HepG2 (cell line): ENCODE measurements at regions not wholly inside any gene's neighbourhood (a gene's known extent, or its start where the extent isn't known, plus 50 kb on each side); places are given as distances from the start of the nearest gene placed in this dataset.

Source experiments
- BRCA1 ChIP-seq: sonication (generic); formaldehyde crosslinking; IDR thresholded peaks from 2 replicates; pipeline ENCODE4 v1.4.0; 2020; ENCODE audit warnings: missing genetic modification reagents
- CEBPB ChIP-seq: IDR thresholded peaks from 2 replicates; pipeline ENCODE4 v1.6.1; 2011; ENCODE audit warnings: low read depth, low read length, improper control_type of control experiment, borderline replicate concordance
- KDM2A ChIP-seq: sonication (generic); formaldehyde crosslinking; IDR thresholded peaks from 2 replicates; pipeline ENCODE4 v1.4.0; 2020; ENCODE audit warnings: low read depth, missing genetic modification reagents, borderline replicate concordance
- PAX8 ChIP-seq: sonication (generic); formaldehyde crosslinking; IDR thresholded peaks from 2 replicates; pipeline ENCODE4 v1.8.0; 2022; ENCODE audit warnings: mild to moderate bottlenecking, missing genetic modification reagents, borderline replicate concordance
- ZFP37 ChIP-seq: sonication (generic); formaldehyde crosslinking; IDR thresholded peaks from 2 replicates; pipeline ENCODE4 v1.4.0; 2020; ENCODE audit warnings: missing genetic modification reagents, borderline replicate concordance
- ZNF777 ChIP-seq: sonication (generic); formaldehyde crosslinking; IDR thresholded peaks from 2 replicates; pipeline ENCODE4 v1.4.0; 2020; ENCODE audit warnings: missing genetic modification reagents
- TF ChIP-seq, protein P1 (sequence below): sonication (generic); formaldehyde crosslinking; IDR thresholded peaks from 2 replicates; pipeline ENCODE4 v1.4.0; 2020; ENCODE audit warnings: missing genetic modification reagents

DNA sequence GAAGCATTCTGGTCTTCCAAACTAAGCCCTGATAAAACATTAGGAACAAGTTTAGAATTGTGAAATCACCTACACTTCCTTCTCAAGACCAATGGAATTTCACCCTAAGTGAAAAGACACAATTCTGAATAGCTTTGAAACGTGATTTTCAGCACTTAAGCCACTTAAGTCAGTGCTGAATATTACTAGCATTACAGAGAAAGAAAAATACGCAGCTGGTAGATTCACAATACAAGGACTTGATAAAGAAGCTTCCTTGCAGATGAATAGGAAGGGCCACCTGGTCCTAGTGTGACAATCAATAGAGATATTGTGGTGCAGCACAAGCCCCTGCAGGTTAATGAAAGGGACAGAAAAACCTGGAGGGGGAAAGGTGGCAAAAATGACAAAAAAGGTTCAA lies 353.1 kb upstream of the ALCAM start:
- TF ChIP-seq PAX8 (CRISPR knock-in tag) (no peak), CEBPB (no peak), ZFP37 (CRISPR knock-in tag) (no peak), BRCA1 (CRISPR knock-in tag) (no peak), ZNF777 (CRISPR knock-in tag) (no peak), KDM2A (CRISPR knock-in tag) (no peak)
- TF ChIP-seq, protein P1, sequence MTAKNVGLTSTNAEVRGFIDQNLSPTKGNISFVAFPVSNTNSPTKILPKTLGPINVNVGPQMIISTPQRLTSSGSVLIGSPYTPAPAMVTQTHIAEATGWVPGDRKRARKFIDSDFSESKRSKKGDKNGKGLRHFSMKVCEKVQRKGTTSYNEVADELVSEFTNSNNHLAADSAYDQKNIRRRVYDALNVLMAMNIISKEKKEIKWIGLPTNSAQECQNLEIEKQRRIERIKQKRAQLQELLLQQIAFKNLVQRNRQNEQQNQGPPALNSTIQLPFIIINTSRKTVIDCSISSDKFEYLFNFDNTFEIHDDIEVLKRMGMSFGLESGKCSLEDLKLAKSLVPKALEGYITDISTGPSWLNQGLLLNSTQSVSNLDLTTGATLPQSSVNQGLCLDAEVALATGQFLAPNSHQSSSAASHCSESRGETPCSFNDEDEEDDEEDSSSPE: no peak
